ENCODE measurements at regions not wholly inside any gene's neighbourhood (a gene's known extent, or its start where the extent isn't known, plus 50 kb on each side); places are given as distances from the start of the nearest gene placed in this dataset.

GRCh38 chr7:13161125-13161524 is 473.7 kb downstream of the ARL4A start:
- Mint-ChIP-seq H3K27me3 (peaks cover 15% of the 10 kb centered on the region), H3K36me3 (no peaks in the 10 kb centered on the region), H3K9me3 (no peaks in the 10 kb centered on the region), H3K4me1 (peaks cover 7% of the 10 kb centered on the region), H3K4me3 (no peak overlapping the region), H3K27ac (no peak overlapping the region)
- ATAC-seq = no peak

- no peaks in the 10 kb centered on the region for H3K9me3 Mint-ChIP-seq
- H3K27me3 Mint-ChIP-seq = peaks cover 15% of the 10 kb centered on the region
- no peak overlapping the region for H3K4me3 Mint-ChIP-seq
- H3K4me1 Mint-ChIP-seq = no peaks in the 10 kb centered on the region
- H3K27ac Mint-ChIP-seq = no peak overlapping the region
- no peaks in the 10 kb centered on the region for H3K36me3 Mint-ChIP-seq
- ATAC-seq = no peak
These were observed 478.4 kb downstream of the ARL4A start for GRCh38 chr7:13165854-13166253.

GRCh38 chr7:13166801-13167200 is 479.4 kb downstream of the ARL4A start:
- Mint-ChIP-seq H3K4me1 (no peaks in the 10 kb centered on the region), H3K27ac (no peak overlapping the region), H3K9me3 (no peaks in the 10 kb centered on the region), H3K4me3 (no peak overlapping the region), H3K36me3 (no peaks in the 10 kb centered on the region), H3K27me3 (peaks cover 15% of the 10 kb centered on the region)
- no peak for ATAC-seq

- no peak for ATAC-seq
- Mint-ChIP-seq H3K27me3 (peaks cover 9% of the 10 kb centered on the region), H3K9me3 (no peaks in the 10 kb centered on the region), H3K4me1 (no peaks in the 10 kb centered on the region), H3K4me3 (no peak overlapping the region), H3K27ac (no peak overlapping the region), H3K36me3 (no peaks in the 10 kb centered on the region)
These were observed 481.9 kb downstream of the ARL4A start for GRCh38 chr7:13169356-13169755.

GRCh38 chr7:13174991-13175390 is 487.6 kb downstream of the ARL4A start:
- H3K4me1 Mint-ChIP-seq = no peaks in the 10 kb centered on the region
- H3K4me3 Mint-ChIP-seq = no peak overlapping the region
- ATAC-seq = no peak
- no peak overlapping the region for H3K27ac Mint-ChIP-seq
- H3K36me3 Mint-ChIP-seq = no peaks in the 10 kb centered on the region
- H3K9me3 Mint-ChIP-seq = no peaks in the 10 kb centered on the region
- H3K27me3 Mint-ChIP-seq = no peaks in the 10 kb centered on the region

GRCh38 chr7:13179011-13179582 is 491.7 kb downstream of the ARL4A start:
- Mint-ChIP-seq H3K9me3 (no peaks in the 10 kb centered on the region), H3K4me3 (no peak overlapping the region), H3K4me1 (no peaks in the 10 kb centered on the region), H3K36me3 (no peaks in the 10 kb centered on the region), H3K27me3 (no peaks in the 10 kb centered on the region), H3K27ac (no peak overlapping the region)
- no peak for ATAC-seq

- no peak overlapping the region for H3K27ac Mint-ChIP-seq
- no peaks in the 10 kb centered on the region for H3K9me3 Mint-ChIP-seq
- ATAC-seq = no peak
- no peak overlapping the region for H3K4me3 Mint-ChIP-seq
- H3K27me3 Mint-ChIP-seq = no peaks in the 10 kb centered on the region
- H3K4me1 Mint-ChIP-seq = no peaks in the 10 kb centered on the region
- no peaks in the 10 kb centered on the region for H3K36me3 Mint-ChIP-seq
These were observed 492.5 kb downstream of the ARL4A start for GRCh38 chr7:13179775-13180523.

GRCh38 chr7:13181216-13181615 is 493.8 kb downstream of the ARL4A start:
- H3K4me1 Mint-ChIP-seq = no peaks in the 10 kb centered on the region

GRCh38 chr7:13185139-13185538 is 497.7 kb downstream of the ARL4A start:
- Mint-ChIP-seq H3K27ac (no peak overlapping the region), H3K4me3 (no peak overlapping the region), H3K36me3 (no peaks in the 10 kb centered on the region), H3K4me1 (no peaks in the 10 kb centered on the region), H3K9me3 (no peaks in the 10 kb centered on the region), H3K27me3 (no peaks in the 10 kb centered on the region)
- ATAC-seq = no peak

More at GRCh38 chr7:13181216-13181615, 493.8 kb downstream of the ARL4A start:
- Mint-ChIP-seq H3K27ac (no peak overlapping the region), H3K9me3 (no peaks in the 10 kb centered on the region), H3K27me3 (no peaks in the 10 kb centered on the region), H3K4me3 (no peak overlapping the region), H3K36me3 (no peaks in the 10 kb centered on the region)
- ATAC-seq = no peak

GRCh38 chr7:13188236-13188805 is 500.9 kb downstream of the ARL4A start:
- Mint-ChIP-seq H3K27ac (no peak overlapping the region), H3K4me3 (no peak overlapping the region), H3K4me1 (no peaks in the 10 kb centered on the region), H3K27me3 (no peaks in the 10 kb centered on the region), H3K9me3 (no peaks in the 10 kb centered on the region), H3K36me3 (no peaks in the 10 kb centered on the region)
- ATAC-seq = no peak

GRCh38 chr7:13188922-13189321 is 501.5 kb downstream of the ARL4A start:
- Mint-ChIP-seq H3K27me3 (no peaks in the 10 kb centered on the region), H3K27ac (no peak overlapping the region), H3K36me3 (no peaks in the 10 kb centered on the region), H3K9me3 (no peaks in the 10 kb centered on the region), H3K4me3 (no peak overlapping the region), H3K4me1 (no peaks in the 10 kb centered on the region)
- no peak for ATAC-seq

- H3K36me3 Mint-ChIP-seq = no peaks in the 10 kb centered on the region
- no peak overlapping the region for H3K27ac Mint-ChIP-seq
- no peaks in the 10 kb centered on the region for H3K27me3 Mint-ChIP-seq
- H3K4me3 Mint-ChIP-seq = no peak overlapping the region
- no peak for ATAC-seq
- no peaks in the 10 kb centered on the region for H3K4me1 Mint-ChIP-seq
- no peaks in the 10 kb centered on the region for H3K9me3 Mint-ChIP-seq
These were observed 502.2 kb downstream of the ARL4A start for GRCh38 chr7:13189668-13190067.

- Mint-ChIP-seq H3K27me3 (no peaks in the 10 kb centered on the region), H3K9me3 (no peaks in the 10 kb centered on the region), H3K36me3 (no peaks in the 10 kb centered on the region), H3K4me3 (no peak overlapping the region), H3K27ac (no peak overlapping the region), H3K4me1 (peaks cover 6% of the 10 kb centered on the region)
- no peak for ATAC-seq
These were observed 510.1 kb downstream of the ARL4A start for GRCh38 chr7:13197501-13197900.

- no peak for ATAC-seq
- Mint-ChIP-seq H3K9me3 (no peaks in the 10 kb centered on the region), H3K4me1 (peaks cover 6% of the 10 kb centered on the region), H3K27me3 (no peaks in the 10 kb centered on the region), H3K4me3 (no peak overlapping the region), H3K27ac (no peak overlapping the region), H3K36me3 (no peaks in the 10 kb centered on the region)
These were observed 510.6 kb downstream of the ARL4A start for GRCh38 chr7:13198036-13198435.

GRCh38 chr7:13198727-13199126 is 511.3 kb downstream of the ARL4A start:
- ATAC-seq = no peak
- Mint-ChIP-seq H3K27me3 (no peaks in the 10 kb centered on the region), H3K4me3 (no peak overlapping the region), H3K4me1 (peaks cover 6% of the 10 kb centered on the region), H3K9me3 (no peaks in the 10 kb centered on the region), H3K27ac (no peak overlapping the region), H3K36me3 (no peaks in the 10 kb centered on the region)

- Mint-ChIP-seq H3K27me3 (no peaks in the 10 kb centered on the region), H3K4me3 (no peak overlapping the region), H3K9me3 (no peaks in the 10 kb centered on the region), H3K4me1 (peaks cover 6% of the 10 kb centered on the region), H3K36me3 (no peaks in the 10 kb centered on the region), H3K27ac (no peak overlapping the region)
- ATAC-seq = no peak
These were observed 514.2 kb downstream of the ARL4A start for GRCh38 chr7:13201628-13202027.
